Brain pericyte (primary cell): ENCODE measurements at regions not wholly inside any gene's neighbourhood (a gene's known extent, or its start where the extent isn't known, plus 50 kb on each side); places are given as distances from the start of the nearest gene placed in this dataset.

Source experiments
- DNase-seq: peaks from one replicate; pipeline ENCODE4 v3.0.0-alpha.2; 2012; ENCODE audit warnings: low read depth, low spot score

- DNase-seq = no peak
Measured at GRCh38 chr2:6771634-6772611, 93.8 kb downstream of the CMPK2 start.

GRCh38 chr2:6773007-6773693 is 92.6 kb downstream of the CMPK2 start:
- DNase-seq = no peak

GRCh38 chr2:6773694-6774044 is 92.0 kb downstream of the CMPK2 start:
- no peak for DNase-seq

GRCh38 chr2:6776125-6776524 is 89.6 kb downstream of the CMPK2 start:
- no peak for DNase-seq

GRCh38 chr2:6777626-6778025 is 88.1 kb downstream of the CMPK2 start:
- no peak for DNase-seq

GRCh38 chr2:6780765-6781274 is 84.9 kb downstream of the CMPK2 start:
- DNase-seq = no peak

- no peak for DNase-seq
Measured at GRCh38 chr2:6782517-6783237, 83.0 kb downstream of the CMPK2 start.

- no peak for DNase-seq
Measured at GRCh38 chr2:6783238-6783614, 82.5 kb downstream of the CMPK2 start.

GRCh38 chr2:6784291-6784690 is 81.4 kb downstream of the CMPK2 start:
- DNase-seq = no peak

GRCh38 chr2:6785493-6785892 is 80.2 kb downstream of the CMPK2 start:
- DNase-seq = no peak

GRCh38 chr2:6787376-6787775 is 78.3 kb downstream of the CMPK2 start:
- DNase-seq = no peak

- no peak for DNase-seq
Measured at GRCh38 chr2:6788614-6789013, 77.1 kb downstream of the CMPK2 start.

GRCh38 chr2:6789559-6790138 is 76.1 kb downstream of the CMPK2 start:
- no peak for DNase-seq

GRCh38 chr2:6791682-6792081 is 74.0 kb downstream of the CMPK2 start:
- DNase-seq = no peak

- no peak for DNase-seq
Measured at GRCh38 chr2:6792883-6793282, 72.8 kb downstream of the CMPK2 start.

- DNase-seq = no peak
Measured at GRCh38 chr2:6793371-6793770, 72.3 kb downstream of the CMPK2 start.

GRCh38 chr2:6793913-6794312 is 71.8 kb downstream of the CMPK2 start:
- DNase-seq = no peak

- DNase-seq = no peak
Measured at GRCh38 chr2:6794448-6794847, 71.3 kb downstream of the CMPK2 start.
